ENCODE measurements at regions not wholly inside any gene's neighbourhood (a gene's known extent, or its start where the extent isn't known, plus 50 kb on each side); places are given as distances from the start of the nearest gene placed in this dataset.
"Not testable (repeated sequence)": the region's sequence is repeated elsewhere in the genome, so short reads cannot be mapped to it uniquely, and the experiment has no call there.

DNA sequence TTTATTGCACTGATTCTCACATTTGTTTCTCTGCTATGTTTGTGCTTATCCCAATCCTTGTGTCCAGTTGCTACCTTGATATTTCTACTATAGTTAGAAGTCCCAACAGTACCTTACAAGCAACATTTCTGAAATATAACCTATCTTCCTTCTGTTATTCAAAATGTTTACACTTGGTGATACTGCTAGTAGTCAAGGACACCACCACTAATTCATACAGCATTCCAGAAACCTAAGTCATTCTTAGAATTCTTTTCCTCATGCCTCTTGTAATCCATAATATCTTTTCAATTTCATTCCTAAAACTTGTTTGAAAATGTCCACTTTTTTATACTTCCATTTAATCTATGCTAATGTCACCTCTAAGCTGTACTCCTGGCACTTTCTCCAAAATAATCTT lies 2132.1 kb downstream of the NCAM2 start:
- TF ChIP-seq, protein P1, sequence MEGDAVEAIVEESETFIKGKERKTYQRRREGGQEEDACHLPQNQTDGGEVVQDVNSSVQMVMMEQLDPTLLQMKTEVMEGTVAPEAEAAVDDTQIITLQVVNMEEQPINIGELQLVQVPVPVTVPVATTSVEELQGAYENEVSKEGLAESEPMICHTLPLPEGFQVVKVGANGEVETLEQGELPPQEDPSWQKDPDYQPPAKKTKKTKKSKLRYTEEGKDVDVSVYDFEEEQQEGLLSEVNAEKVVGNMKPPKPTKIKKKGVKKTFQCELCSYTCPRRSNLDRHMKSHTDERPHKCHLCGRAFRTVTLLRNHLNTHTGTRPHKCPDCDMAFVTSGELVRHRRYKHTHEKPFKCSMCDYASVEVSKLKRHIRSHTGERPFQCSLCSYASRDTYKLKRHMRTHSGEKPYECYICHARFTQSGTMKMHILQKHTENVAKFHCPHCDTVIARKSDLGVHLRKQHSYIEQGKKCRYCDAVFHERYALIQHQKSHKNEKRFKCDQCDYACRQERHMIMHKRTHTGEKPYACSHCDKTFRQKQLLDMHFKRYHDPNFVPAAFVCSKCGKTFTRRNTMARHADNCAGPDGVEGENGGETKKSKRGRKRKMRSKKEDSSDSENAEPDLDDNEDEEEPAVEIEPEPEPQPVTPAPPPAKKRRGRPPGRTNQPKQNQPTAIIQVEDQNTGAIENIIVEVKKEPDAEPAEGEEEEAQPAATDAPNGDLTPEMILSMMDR (IDR thresholded peaks at IDR 0.05; ENCODE audit: insufficient read depth, low read length, poor library complexity, severe bottlenecking), result no peak
- H3K27me3 ChIP-seq (replicated peaks; ENCODE audit: control insufficient read depth, insufficient read depth, low read length), result no peaks in the 10 kb centered on the region
- H3K4me3 ChIP-seq (replicated peaks; ENCODE audit: low read depth, low read length), result no peak overlapping the region
- no peaks in the 10 kb centered on the region for H3K36me3 ChIP-seq (ENCODE audit: control insufficient read depth, insufficient read depth, low read length)
- DNase-seq (ENCODE audit: extremely low read depth, insufficient read length), result no peak

DNA sequence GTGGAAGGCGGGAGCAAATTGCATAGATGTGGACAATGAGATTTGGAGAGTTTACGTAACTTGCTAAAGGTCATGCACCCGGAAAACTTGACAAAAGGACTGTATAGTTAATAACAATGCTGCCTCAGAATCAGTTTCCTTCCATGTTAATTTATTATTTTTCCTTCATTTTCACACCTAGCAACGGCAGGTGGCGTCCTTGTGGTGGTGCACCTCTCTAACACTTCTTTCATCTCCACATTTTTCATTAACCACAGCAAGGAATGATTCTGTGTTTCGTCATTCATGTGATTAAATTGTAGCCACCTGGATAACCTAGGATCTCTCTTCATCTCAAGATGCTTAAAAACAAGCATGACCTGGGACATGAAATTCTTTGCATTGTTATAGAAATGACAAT lies 2133.0 kb downstream of the NCAM2 start:
- no peak for DNase-seq (ENCODE audit: extremely low read depth, insufficient read length)
- Histone ChIP-seq H3K27me3 (replicated peaks; ENCODE audit: control insufficient read depth, insufficient read depth, low read length) (no peaks in the 10 kb centered on the region), H3K4me3 (replicated peaks; ENCODE audit: low read depth, low read length) (no peak overlapping the region), H3K36me3 (ENCODE audit: control insufficient read depth, insufficient read depth, low read length) (no peaks in the 10 kb centered on the region)
- TF ChIP-seq, protein P1 (IDR thresholded peaks at IDR 0.05; ENCODE audit: insufficient read depth, low read length, poor library complexity, severe bottlenecking), result no peak

DNA sequence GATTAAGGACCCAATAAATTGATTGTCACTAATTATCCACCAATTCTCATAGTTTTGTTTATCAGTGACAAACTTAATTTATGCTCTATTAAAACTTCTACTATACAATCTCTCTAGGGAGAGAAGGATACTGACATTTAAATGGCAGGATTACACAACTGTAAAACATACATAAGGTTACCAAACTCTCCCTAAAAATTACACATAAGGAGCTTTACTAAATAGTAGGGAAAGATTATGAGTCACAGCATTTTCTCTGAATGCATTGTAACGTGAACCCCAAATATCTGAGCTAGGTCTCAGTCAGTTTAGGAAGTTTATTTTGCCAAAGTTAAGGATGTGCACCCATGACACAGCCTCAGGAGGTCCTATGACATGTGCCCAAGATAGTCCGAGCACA lies 2140.6 kb downstream of the NCAM2 start:
- no peak overlapping the region for H3K4me3 ChIP-seq (replicated peaks; ENCODE audit: low read depth, low read length)
- TF ChIP-seq, protein P1 (IDR thresholded peaks at IDR 0.05; ENCODE audit: insufficient read depth, low read length, poor library complexity, severe bottlenecking), result no peak

DNA sequence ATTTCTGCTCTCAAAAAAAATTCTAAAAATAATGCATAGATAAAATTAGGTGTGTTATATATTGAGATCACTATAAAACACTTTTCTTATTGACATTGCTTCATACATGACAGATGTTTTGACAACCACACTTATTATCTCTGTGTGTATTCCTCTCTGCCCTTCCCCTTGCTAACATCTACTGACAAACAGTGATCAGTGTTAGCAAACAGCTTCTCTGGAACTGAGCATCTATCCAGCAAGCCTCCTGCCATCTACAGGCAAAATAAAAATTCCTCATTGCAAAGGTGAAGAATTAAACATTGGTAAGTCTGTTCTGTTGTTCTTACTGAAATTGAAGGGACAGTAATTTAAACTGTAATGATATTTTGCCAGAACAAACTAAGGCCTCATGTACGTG lies 2153.9 kb downstream of the NCAM2 start:
- TF ChIP-seq, protein P1 (IDR thresholded peaks at IDR 0.05; ENCODE audit: insufficient read depth, low read length, poor library complexity, severe bottlenecking), result no peak
- Histone ChIP-seq H3K27me3 (replicated peaks; ENCODE audit: control insufficient read depth, insufficient read depth, low read length) (no peaks in the 10 kb centered on the region), H3K4me3 (replicated peaks; ENCODE audit: low read depth, low read length) (no peak overlapping the region), H3K36me3 (ENCODE audit: control insufficient read depth, insufficient read depth, low read length) (no peaks in the 10 kb centered on the region)
- DNase-seq (ENCODE audit: extremely low read depth, insufficient read length), result no peak

More for the DNA sequence above, 2140.6 kb downstream of the NCAM2 start:
- Histone ChIP-seq H3K27me3 (replicated peaks; ENCODE audit: control insufficient read depth, insufficient read depth, low read length) (no peaks in the 10 kb centered on the region), H3K36me3 (ENCODE audit: control insufficient read depth, insufficient read depth, low read length) (no peaks in the 10 kb centered on the region)
- DNase-seq (ENCODE audit: extremely low read depth, insufficient read length), result no peak

DNA sequence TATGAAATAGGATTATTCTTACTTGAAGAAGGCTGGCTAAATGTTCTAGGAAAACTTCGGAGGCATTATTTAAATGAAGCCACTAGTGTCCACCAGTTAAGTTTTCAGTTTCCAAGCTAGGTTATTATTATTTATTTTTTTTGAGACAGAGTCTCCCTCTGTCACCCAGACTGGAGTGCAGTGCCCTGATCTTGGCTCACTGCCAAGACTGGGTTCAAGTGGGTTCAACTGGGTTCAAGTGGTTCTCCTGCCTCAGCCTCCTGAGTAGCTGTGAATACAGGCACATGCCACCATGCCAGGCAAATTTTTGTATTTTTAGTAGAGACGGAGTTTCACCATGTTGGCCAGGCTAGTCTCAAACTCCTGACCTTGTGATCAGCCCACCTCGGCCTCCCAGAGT lies 2155.6 kb downstream of the NCAM2 start:
- not testable (repeated sequence) for H3K27me3 ChIP-seq (replicated peaks; ENCODE audit: control insufficient read depth, insufficient read depth, low read length); H3K4me3 ChIP-seq (replicated peaks; ENCODE audit: low read depth, low read length); H3K36me3 ChIP-seq (ENCODE audit: control insufficient read depth, insufficient read depth, low read length); DNase-seq (ENCODE audit: extremely low read depth, insufficient read length)

DNA sequence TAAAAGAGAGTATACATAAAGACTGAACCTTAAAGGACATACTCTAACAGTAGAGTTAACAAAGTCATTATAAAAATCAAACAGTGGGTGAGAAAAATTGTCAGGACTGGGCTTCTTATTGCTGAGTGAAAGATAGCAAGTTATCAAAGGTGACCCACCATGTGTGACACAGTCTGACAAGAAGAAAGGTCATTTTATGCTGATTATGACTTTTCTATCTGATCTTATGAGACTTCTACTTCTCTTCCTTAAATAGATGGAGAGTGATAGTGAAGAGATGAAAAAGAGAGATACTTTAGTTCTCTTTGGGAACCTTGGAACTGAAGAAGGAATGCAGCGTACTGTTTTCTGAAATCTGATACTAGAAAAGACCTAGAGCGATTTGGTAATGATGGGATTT lies 2157.1 kb downstream of the NCAM2 start:
- Histone ChIP-seq H3K4me3 (replicated peaks; ENCODE audit: low read depth, low read length) (no peak overlapping the region), H3K27me3 (replicated peaks; ENCODE audit: control insufficient read depth, insufficient read depth, low read length) (no peaks in the 10 kb centered on the region), H3K36me3 (ENCODE audit: control insufficient read depth, insufficient read depth, low read length) (no peaks in the 10 kb centered on the region)
- TF ChIP-seq, protein P1 (IDR thresholded peaks at IDR 0.05; ENCODE audit: insufficient read depth, low read length, poor library complexity, severe bottlenecking), result no peak
- no peak for DNase-seq (ENCODE audit: extremely low read depth, insufficient read length)
